KOPT-K1 (cell line): ENCODE measurements at regions not wholly inside any gene's neighbourhood (a gene's known extent, or its start where the extent isn't known, plus 50 kb on each side); places are given as distances from the start of the nearest gene placed in this dataset.

Source experiments
- H3K27ac ChIP-seq: fragments of 200-600 bp; sonication (generic); 2 replicates; pipeline ENCODE4 v1.5.1; 2016; ENCODE audit warnings: antibody characterized with exemption, mild to moderate bottlenecking, low read depth, low read length; ENCODE audit not compliant: poor library complexity, severe bottlenecking
- H3K36me3 ChIP-seq: fragments of 200-600 bp; sonication (generic); 2 replicates; pipeline ENCODE4 v1.5.1; 2017; ENCODE audit warnings: antibody characterized with exemption, mild to moderate bottlenecking, low read length, moderate library complexity; ENCODE audit not compliant: insufficient read depth
- H3K9me3 ChIP-seq: fragments of 200-600 bp; sonication (generic); 2 replicates; pipeline ENCODE4 v1.5.1; 2017; ENCODE audit warnings: antibody characterized with exemption, low read length, mild to moderate bottlenecking; ENCODE audit not compliant: insufficient read depth, poor library complexity, severe bottlenecking

DNA sequence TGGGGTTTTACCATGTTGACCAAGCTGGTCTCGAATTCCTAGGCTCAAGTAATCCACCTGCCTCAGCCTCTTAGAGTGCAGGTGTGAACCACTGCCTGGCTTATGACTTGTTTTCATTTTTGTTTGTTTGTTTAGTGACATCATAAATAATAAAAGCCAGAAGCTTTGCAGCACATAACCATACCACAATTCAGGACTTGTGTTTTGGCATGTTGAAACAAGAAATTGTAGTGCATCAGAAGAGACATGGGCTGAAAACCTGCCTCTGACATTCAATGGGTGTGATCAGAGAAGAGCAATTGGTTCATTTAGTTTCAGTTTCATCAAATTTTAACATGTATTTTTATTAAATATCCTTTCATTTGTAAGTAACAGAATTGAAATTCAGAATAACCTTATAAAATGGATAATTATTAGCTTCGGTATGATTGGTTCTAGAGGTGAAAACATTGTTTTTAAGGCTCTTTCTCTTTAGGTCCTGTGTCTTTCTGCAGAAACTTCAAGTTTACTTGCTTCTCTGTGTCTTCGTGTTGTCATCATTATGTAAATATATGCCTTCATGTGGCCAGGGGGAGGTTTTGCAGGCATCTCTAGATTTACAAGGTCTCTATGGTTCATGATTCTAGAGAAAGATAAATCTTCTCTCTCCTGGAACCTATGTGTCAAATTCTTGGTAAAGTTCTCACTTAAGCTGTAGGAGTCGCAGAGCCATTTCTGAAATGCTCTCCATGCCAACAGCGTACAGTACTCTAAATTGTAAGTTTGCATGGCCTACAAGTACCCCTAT lies 312.0 kb downstream of the KCNC2 start:
- Histone ChIP-seq H3K36me3 (no peaks in the 10 kb centered on the region), H3K9me3 (no peaks in the 10 kb centered on the region), H3K27ac (no peak overlapping the region)

DNA sequence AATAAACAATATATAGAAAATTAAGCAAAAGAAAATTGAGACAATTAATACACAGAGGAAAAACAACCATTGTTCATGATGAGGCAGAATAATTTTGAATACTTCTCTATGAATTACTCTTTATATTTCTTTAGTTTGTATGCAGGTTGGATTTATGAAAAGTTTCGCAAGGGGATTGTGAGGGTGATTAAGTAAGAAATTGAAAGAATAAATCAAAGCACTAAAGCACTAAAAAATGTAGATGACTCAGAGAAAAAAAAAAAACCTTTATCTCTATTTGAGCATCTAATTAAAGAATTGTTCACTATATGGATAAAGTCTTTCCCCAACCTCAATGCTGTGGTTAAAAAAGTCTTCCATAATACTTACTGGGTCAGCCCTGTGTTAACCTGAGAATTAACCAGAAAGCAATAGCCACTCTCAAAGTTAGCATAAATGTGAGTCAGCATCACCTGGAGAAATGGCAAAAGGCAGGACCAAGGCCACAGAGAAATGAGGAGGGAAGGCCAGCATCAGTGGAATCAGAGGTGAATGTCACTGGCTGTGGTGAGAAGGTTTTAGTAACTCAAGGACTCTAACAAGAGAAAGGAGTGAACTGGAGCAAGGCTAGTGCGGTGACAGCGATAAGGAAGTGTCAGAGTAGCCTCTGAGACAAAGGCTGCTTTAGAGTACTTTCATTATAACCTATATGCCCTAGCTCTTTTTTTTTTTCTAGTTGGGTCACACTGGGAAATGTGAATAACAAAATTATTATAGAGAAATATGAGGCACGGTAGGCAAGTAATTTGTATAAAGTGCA lies 310.4 kb downstream of the KCNC2 start:
- H3K36me3 ChIP-seq = no peaks in the 10 kb centered on the region
- H3K9me3 ChIP-seq = no peaks in the 10 kb centered on the region
- no peak overlapping the region for H3K27ac ChIP-seq

DNA sequence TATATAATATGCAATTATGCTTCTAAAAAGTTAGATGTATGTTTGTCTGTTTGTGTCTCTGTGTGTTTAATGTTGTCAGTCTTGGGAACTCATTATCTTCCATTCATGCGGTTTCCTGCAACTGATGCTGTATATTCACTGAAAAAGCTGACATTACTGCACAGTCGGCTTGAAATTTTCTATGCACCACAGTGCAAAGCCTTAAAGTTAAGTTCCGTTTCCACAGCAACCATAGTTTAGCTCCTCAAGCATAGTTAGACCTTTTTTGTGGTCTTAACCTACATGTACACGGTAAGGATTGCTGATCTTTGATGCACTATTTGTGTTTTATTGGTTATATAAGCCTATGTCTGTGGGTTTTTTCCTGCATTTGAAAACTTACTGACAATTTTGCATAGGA lies 309.4 kb downstream of the KCNC2 start:
- Histone ChIP-seq H3K9me3 (no peaks in the 10 kb centered on the region), H3K27ac (no peak overlapping the region), H3K36me3 (no peaks in the 10 kb centered on the region)

DNA sequence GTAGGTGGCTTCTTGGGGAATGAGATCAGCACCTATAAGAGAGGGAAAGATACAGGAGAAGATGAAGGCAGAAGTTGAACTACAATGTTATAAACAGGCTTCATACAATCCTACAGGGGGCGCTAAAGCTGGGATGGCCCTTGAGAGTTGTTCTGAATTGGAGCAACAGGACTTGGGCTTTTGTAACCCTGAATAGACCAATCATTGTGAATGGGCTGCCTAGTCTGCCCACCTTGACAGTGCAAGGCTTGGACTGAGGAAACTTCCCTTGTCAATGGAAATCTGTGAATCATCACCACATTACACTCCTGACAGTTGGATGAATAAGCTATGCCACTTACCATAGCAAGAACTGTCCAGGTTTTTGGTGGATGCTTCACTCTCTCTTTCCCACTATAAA lies 306.1 kb downstream of the KCNC2 start:
- H3K27ac ChIP-seq = no peak overlapping the region
- H3K36me3 ChIP-seq = no peaks in the 10 kb centered on the region

DNA sequence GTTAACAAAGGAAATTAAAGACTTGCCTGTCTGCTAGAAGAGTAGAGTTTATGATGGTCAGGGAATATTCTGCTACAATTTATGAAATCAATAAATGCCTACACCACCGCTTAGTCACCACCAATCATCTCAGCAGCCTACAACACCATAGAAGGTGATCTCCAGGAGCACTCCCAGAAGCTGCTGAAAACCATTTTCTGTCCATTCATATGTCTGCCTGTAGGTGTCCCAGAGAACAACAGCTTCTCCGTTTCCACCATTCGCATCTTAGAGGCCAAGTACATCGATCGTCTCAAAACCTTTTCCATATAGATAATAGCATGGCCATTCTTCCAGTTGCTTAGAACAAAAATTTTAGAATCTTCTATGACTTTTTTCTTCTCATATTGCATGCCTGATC lies 303.4 kb downstream of the KCNC2 start:
- Histone ChIP-seq H3K9me3 (no peaks in the 10 kb centered on the region), H3K27ac (no peak overlapping the region), H3K36me3 (no peaks in the 10 kb centered on the region)

More for the DNA sequence above, 306.1 kb downstream of the KCNC2 start:
- no peaks in the 10 kb centered on the region for H3K9me3 ChIP-seq

DNA sequence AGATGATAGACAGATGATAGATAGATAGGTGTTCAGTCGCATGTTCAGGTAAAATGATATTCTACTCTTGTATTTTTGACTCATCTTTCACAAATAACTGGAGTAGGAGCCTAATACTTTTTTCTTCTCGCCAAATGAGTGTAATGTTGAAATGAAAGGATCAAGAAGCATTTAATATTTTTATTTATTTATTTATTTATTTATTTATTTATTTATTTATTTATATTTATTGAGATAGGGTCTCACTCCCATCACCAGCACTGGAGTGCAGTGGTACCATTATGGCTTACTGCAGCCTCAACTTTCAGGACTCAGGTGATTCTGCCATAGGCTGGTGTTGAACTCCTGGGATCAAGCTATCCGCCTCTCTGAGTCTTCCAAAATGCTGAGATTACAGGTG lies 298.8 kb downstream of the KCNC2 start:
- H3K27ac ChIP-seq = no peak overlapping the region
- H3K9me3 ChIP-seq = no peaks in the 10 kb centered on the region
- H3K36me3 ChIP-seq = no peaks in the 10 kb centered on the region

DNA sequence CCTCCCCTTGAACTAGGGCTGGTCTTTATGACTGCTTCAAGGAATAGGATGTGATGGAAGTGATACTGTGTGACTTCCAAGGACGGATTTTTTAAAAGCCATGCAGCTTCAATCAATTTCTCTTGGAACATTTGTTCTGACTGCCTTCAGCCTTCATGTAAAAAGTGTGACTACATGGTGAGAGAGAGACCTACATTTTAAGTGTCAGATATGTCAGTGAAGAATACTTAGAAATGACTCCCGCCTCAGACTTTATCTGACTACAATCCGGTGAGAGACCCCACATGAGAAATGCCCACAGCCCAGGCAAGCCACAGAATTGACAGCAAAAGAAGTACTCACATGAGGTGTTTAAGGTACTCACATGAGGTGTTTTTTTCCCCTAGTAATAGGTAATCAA lies 295.3 kb downstream of the KCNC2 start:
- no peaks in the 10 kb centered on the region for H3K9me3 ChIP-seq
- no peak overlapping the region for H3K27ac ChIP-seq
- no peaks in the 10 kb centered on the region for H3K36me3 ChIP-seq

DNA sequence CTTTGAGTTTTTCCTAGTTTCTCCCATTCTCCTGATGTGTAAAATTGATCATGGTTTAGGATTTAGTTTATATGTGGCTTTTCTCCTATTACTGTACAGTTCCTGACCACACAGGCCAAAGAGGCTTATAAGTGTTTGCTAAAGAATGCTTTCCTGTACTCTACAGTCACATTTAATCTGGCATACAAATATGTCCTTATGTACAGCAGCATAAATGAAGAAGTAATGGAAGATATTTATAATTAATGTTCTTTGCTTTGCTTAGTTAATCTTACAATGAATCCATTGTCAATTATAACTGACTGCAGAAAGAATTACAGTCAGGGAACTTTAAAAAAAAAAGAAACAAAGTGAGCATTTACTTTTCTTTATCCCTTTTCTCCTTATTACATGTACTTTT lies 293.9 kb downstream of the KCNC2 start:
- Histone ChIP-seq H3K36me3 (no peaks in the 10 kb centered on the region), H3K27ac (no peak overlapping the region), H3K9me3 (no peaks in the 10 kb centered on the region)

DNA sequence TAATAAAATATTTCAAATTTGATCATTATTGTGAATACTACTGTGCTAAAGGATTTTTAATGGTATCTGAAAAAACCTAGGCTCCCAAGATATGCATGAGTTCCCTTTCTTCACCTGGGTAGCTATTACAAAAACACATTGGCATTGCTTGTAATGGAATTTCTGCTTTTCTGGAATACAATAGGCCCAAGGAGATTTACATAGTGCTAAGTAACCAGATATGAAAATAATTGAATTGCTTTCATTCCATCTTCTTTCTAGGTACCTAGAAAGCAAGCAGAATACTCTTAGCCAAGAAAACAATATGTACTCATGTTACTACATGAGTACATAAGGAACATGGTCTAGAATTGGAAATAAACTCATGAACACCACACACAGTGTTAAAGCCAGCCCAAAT lies 291.9 kb downstream of the KCNC2 start:
- Histone ChIP-seq H3K9me3 (peaks cover 6% of the 10 kb centered on the region), H3K36me3 (no peaks in the 10 kb centered on the region), H3K27ac (no peak overlapping the region)

DNA sequence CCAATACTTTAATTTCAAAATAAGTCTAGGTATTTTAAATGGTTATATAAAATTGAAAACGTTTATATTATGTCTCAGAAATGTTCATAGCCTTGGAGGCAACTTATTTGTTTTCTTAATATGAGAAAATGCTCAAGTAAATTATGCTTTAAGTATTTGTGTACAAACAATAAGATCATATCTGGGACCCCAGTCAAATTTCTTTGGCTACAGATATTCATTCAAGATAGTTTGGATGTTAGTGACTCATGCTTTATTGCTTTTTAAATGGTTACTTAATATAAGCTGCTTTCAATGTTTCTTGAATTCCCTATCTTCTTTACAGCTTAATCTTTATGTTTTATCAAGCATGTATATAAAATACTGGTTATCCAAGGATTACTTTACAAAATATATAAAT lies 291.3 kb downstream of the KCNC2 start:
- Histone ChIP-seq H3K9me3 (peaks cover 11% of the 10 kb centered on the region), H3K27ac (no peak overlapping the region), H3K36me3 (no peaks in the 10 kb centered on the region)

DNA sequence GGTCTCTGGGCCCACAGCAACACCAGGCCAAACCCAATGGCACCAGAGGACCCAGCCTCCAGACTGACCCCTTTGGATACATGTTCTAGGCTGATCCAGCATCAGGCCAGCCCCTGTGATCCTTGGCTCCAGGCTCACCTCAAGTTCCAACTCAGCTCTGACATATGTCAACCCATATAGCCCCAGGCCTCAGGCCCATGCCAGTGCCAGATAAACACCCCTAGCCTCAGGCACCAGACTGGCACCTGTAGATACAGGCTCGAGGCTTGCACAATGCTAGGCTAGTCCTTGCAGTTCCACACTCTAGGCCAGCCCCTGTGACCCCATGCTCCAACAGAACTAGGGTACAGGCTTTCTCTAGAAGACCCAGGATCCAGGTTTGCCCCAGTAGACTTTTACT lies 287.5 kb downstream of the KCNC2 start:
- H3K27ac ChIP-seq = no peak overlapping the region

DNA sequence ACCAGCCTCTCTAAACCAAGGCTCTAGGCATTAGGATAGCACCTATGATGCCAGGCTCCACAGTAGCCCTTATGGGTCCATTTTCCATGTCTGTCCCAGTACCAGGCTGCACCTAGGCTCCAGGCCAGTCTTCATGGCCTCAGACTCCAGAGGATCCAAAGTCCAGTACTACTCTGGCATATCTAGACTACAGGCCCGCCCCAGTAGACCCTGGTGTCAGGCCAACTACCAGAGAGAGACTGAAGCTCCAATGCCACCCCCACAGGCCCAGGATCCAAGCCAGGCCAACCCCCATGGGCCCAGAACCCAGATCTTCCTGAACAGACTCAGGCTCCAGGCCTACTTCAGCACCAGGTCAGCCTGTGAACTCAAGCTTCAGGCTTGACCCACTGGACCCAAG lies 287.0 kb downstream of the KCNC2 start:
- H3K27ac ChIP-seq = no peak overlapping the region

More for the DNA sequence above, 287.5 kb downstream of the KCNC2 start:
- no peaks in the 10 kb centered on the region for H3K36me3 ChIP-seq
- H3K9me3 ChIP-seq = peaks cover 11% of the 10 kb centered on the region

DNA sequence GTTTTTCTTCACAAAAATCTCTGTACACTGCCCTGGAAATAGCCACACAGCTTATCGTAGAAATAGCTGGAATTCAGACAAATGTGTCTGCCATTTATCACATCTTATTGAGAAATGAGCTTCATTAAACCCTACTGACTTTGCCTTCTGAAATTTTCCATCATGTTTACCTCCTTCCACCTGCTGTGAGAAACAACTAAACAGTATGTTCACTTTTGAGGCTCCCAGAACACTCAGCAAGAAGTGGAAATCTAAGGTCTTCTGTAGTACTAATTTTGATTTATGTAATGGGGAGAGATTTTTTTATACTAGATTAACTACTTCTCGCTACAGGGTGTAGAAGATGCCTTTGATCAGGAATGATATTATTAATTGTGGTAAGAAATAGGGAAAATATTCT lies 268.0 kb downstream of the KCNC2 start:
- Histone ChIP-seq H3K27ac (no peak overlapping the region), H3K36me3 (no peaks in the 10 kb centered on the region), H3K9me3 (no peaks in the 10 kb centered on the region)

More for the DNA sequence above, 287.0 kb downstream of the KCNC2 start:
- H3K9me3 ChIP-seq = peaks cover 11% of the 10 kb centered on the region
- no peaks in the 10 kb centered on the region for H3K36me3 ChIP-seq

DNA sequence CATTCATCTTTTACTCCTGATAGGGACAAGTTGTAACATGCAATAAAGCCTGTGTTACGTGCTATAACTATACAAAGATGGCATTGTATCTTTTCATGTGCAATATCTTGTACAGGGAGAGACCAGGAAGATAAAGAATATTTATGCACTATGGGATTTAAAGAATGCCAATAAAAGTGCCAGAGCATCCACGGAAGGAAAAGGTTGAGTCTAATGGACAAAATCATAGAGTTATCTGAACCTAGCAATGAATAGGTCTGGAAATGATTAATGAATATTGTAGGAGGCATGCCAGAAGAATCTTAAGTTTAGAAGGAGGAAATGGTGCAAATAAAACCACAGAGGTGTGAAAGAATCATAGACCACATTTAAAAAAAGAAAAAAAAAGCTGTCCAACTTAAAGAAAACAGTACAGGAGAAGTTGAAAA lies 263.9 kb downstream of the KCNC2 start:
- no peaks in the 10 kb centered on the region for H3K36me3 ChIP-seq
- H3K9me3 ChIP-seq = no peaks in the 10 kb centered on the region
- H3K27ac ChIP-seq = no peak overlapping the region

DNA sequence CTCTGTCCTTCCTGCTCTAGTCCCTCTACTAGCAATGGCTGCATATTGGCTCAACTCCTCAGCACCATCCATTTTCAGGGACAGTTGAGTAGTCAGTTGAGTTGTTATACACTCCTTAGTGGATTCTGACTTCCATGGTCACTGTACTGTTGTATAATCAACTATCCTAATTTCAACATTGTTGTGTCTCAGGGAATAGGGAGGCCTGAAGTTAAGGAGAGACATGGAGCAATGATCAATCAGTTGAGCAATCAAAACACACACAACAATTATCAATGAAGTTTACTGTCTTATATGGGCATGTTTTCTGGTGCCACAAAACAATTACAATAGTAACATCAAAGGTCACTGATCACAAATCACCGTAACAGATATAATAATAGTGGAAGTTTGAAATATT lies 255.9 kb downstream of the KCNC2 start:
- H3K36me3 ChIP-seq = no peaks in the 10 kb centered on the region
- peaks cover 9% of the 10 kb centered on the region for H3K9me3 ChIP-seq

DNA sequence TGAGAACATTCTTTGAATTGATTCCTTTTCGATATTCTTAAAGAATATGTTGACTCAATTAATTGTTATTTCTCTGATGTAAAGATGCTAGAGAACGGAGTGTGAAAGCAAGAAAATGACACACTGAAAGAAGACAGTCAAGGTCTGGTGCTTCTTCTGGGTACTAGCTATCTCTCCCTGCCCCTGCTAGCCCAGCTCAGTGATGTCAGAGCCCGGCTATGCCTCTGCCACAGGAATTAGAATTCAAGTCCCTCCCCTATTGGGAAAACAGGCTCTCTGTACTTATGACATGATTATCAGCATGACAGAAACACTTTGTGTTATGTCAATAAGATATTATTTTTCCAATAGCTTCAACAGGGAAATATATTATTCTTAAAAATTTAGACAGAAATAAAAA lies 252.4 kb downstream of the KCNC2 start:
- Histone ChIP-seq H3K36me3 (no peaks in the 10 kb centered on the region), H3K27ac (no peak overlapping the region), H3K9me3 (peaks cover 9% of the 10 kb centered on the region)

More for the DNA sequence above, 255.9 kb downstream of the KCNC2 start:
- no peak overlapping the region for H3K27ac ChIP-seq
